MM.1S (cell line): ENCODE measurements at regions not wholly inside any gene's neighbourhood (a gene's known extent, or its start where the extent isn't known, plus 50 kb on each side); places are given as distances from the start of the nearest gene placed in this dataset.

Experiments
- DNase-seq: peaks from one replicate; pipeline ENCODE4 v3.0.0-alpha.2; 2015
- H2AFZ ChIP-seq: fragments of 300-600 bp; sonication (generic); 2 replicates; pipeline ENCODE4 v1.6.0; 2016; ENCODE audit warnings: antibody characterized with exemption, low read length
- H3F3A ChIP-seq: fragments of 300-600 bp; sonication (generic); 2 replicates; pipeline ENCODE4 v1.6.1; 2016; ENCODE audit warnings: mild to moderate bottlenecking, antibody characterized with exemption, low read length, moderate library complexity, mixed read lengths; ENCODE audit not compliant: insufficient read depth
- H3K27ac ChIP-seq: fragments of 300-600 bp; sonication (generic); 2 replicates; pipeline ENCODE4 v1.5.1; 2016; ENCODE audit warnings: mild to moderate bottlenecking, low read length
- H3K27me3 ChIP-seq: fragments of 300-600 bp; sonication (generic); replicated peaks from 2 replicates; pipeline ENCODE4 v1.6.0; 2016; ENCODE audit warnings: low read length; ENCODE audit not compliant: insufficient read depth
- H3K36me3 ChIP-seq: fragments of 300-600 bp; sonication (generic); replicated peaks from 2 replicates; pipeline ENCODE4 v1.6.1; 2016; ENCODE audit warnings: mild to moderate bottlenecking, low read length, mixed read lengths; ENCODE audit not compliant: insufficient read depth
- H3K4me1 ChIP-seq: fragments of 300-600 bp; sonication (generic); 2 replicates; pipeline ENCODE4 v1.6.1; 2016; ENCODE audit warnings: low read length, mixed read lengths
- H3K4me2 ChIP-seq: fragments of 300-600 bp; sonication (generic); 2 replicates; pipeline ENCODE4 v1.6.0; 2016; ENCODE audit warnings: low read depth, low read length
- H3K4me3 ChIP-seq: fragments of 300-600 bp; sonication (generic); 2 replicates; pipeline ENCODE4 v1.5.1; 2016; ENCODE audit warnings: low read length, mixed read lengths
- H3K79me2 ChIP-seq: fragments of 300-600 bp; sonication (generic); 2 replicates; pipeline ENCODE4 v1.6.1; 2016; ENCODE audit warnings: mixed run types, low read length, mixed read lengths
- H3K9ac ChIP-seq: fragments of 300-600 bp; sonication (generic); 2 replicates; pipeline ENCODE4 v1.6.1; 2016; ENCODE audit warnings: low read length, mixed read lengths
- H3K9me2 ChIP-seq: fragments of 300-600 bp; sonication (generic); replicated peaks from 2 replicates; pipeline ENCODE4 v1.6.1; 2016; ENCODE audit warnings: mild to moderate bottlenecking, low read length, mixed read lengths; ENCODE audit not compliant: insufficient read depth
- H3K9me3 ChIP-seq: fragments of 300-600 bp; sonication (generic); replicated peaks from 2 replicates; pipeline ENCODE4 v1.6.1; 2016; ENCODE audit warnings: mild to moderate bottlenecking, low read length, mixed read lengths; ENCODE audit not compliant: insufficient read depth
- H4K20me1 ChIP-seq: fragments of 300-600 bp; sonication (generic); 2 replicates; pipeline ENCODE4 v1.6.1; 2016; ENCODE audit warnings: mild to moderate bottlenecking, low read length, moderate library complexity, mixed read lengths; ENCODE audit not compliant: insufficient read depth
- CTCF ChIP-seq: fragments of 300-600 bp; sonication (generic); IDR thresholded peaks from 2 replicates; pipeline ENCODE4 v1.5.1; 2016; ENCODE audit warnings: antibody characterized with exemption, low read length, mixed read lengths
- EZH2 ChIP-seq: fragments of 300-600 bp; sonication (generic); optimal IDR thresholded peaks from 2 replicates; pipeline ENCODE3; 2017; ENCODE audit warnings: low read depth, mild to moderate bottlenecking, antibody characterized with exemption, low read length, mixed read lengths
- EZH2phosphoT487 ChIP-seq: fragments of 300-600 bp; sonication (generic); IDR thresholded peaks from 2 replicates; pipeline ENCODE4 v1.6.1; 2018; ENCODE audit warnings: antibody characterized with exemption, low read length

- H3K36me3 ChIP-seq, result no peaks in the 10 kb centered on the region
- H3K4me3 ChIP-seq, result no peak overlapping the region
- no peaks in the 10 kb centered on the region for H3K9me3 ChIP-seq
- no peaks in the 10 kb centered on the region for H3K27me3 ChIP-seq
- no peaks in the 10 kb centered on the region for H3K4me1 ChIP-seq
- H4K20me1 ChIP-seq, result no peaks in the 10 kb centered on the region
- no peaks in the 10 kb centered on the region for H3K79me2 ChIP-seq
- H3K9me2 ChIP-seq, result no peaks in the 10 kb centered on the region
- H3K9ac ChIP-seq, result no peak overlapping the region
- no peak for DNase-seq
- H3F3A ChIP-seq, result no peaks in the 10 kb centered on the region
- TF ChIP-seq EZH2phosphoT487 (no peak), CTCF (no peak), EZH2 (no peak)
- H2AFZ ChIP-seq, result no peak overlapping the region
- H3K4me2 ChIP-seq, result no peak overlapping the region
- no peak overlapping the region for H3K27ac ChIP-seq
Measured at GRCh38 chr20:47867831-47868230, 82.5 kb upstream of the SULF2 start.

GRCh38 chr20:47866480-47866879 is 81.2 kb upstream of the SULF2 start:
- Histone ChIP-seq H4K20me1 (no peaks in the 10 kb centered on the region), H2AFZ (no peak overlapping the region), H3K79me2 (no peaks in the 10 kb centered on the region), H3K9ac (no peak overlapping the region), H3K36me3 (no peaks in the 10 kb centered on the region), H3K4me1 (no peaks in the 10 kb centered on the region), H3F3A (no peaks in the 10 kb centered on the region), H3K27me3 (no peaks in the 10 kb centered on the region), H3K4me3 (no peak overlapping the region), H3K9me3 (no peaks in the 10 kb centered on the region), H3K4me2 (no peak overlapping the region), H3K27ac (no peak overlapping the region), H3K9me2 (no peaks in the 10 kb centered on the region)
- no peak for TF ChIP-seq CTCF
- TF ChIP-seq EZH2phosphoT487, result no peak
- no peak for TF ChIP-seq EZH2
- DNase-seq, result no peak

GRCh38 chr20:47865912-47866311 is 80.6 kb upstream of the SULF2 start:
- Histone ChIP-seq H4K20me1 (no peaks in the 10 kb centered on the region), H3K4me2 (no peak overlapping the region), H3K79me2 (no peaks in the 10 kb centered on the region), H3K27ac (no peak overlapping the region), H3K36me3 (no peaks in the 10 kb centered on the region), H3F3A (no peaks in the 10 kb centered on the region), H3K4me1 (no peaks in the 10 kb centered on the region), H3K9me2 (no peaks in the 10 kb centered on the region), H3K9me3 (no peaks in the 10 kb centered on the region), H2AFZ (no peak overlapping the region), H3K27me3 (no peaks in the 10 kb centered on the region), H3K4me3 (no peak overlapping the region), H3K9ac (no peak overlapping the region)
- DNase-seq, result no peak
- no peak for TF ChIP-seq EZH2phosphoT487
- no peak for TF ChIP-seq CTCF
- no peak for TF ChIP-seq EZH2
